Lower leg skin (tissue), 4 donors: ENCODE measurements at regions not wholly inside any gene's neighbourhood (a gene's known extent, or its start where the extent isn't known, plus 50 kb on each side); places are given as distances from the start of the nearest gene placed in this dataset.

Source experiments
- DNase-seq, 2 donors: peaks; one replicate each; pipeline ENCODE4 v3.0.0-alpha.2; 2019; ENCODE audit warnings: low spot score in 2 of 2
- H3K4me3 ChIP-seq: fragments of 200-600 bp; sonication (generic); 2 replicates; pipeline ENCODE4 v1.5.1; 2017; ENCODE audit warnings: mild to moderate bottlenecking, low read depth; ENCODE audit not compliant: poor library complexity, severe bottlenecking
- CTCF ChIP-seq, 3 donors: fragments of 450-650 bp; IDR thresholded peaks; one replicate each; pipeline ENCODE4 v1.5.1; 2016; ENCODE audit warnings: antibody characterized with exemption in 3 of 3, mild to moderate bottlenecking in 3 of 3, moderate library complexity in 2 of 3
- POLR2A ChIP-seq, 2 donors: fragments of 450-650 bp; IDR thresholded peaks; one replicate each; pipeline ENCODE4 v1.6.1; 2016 to 2017; ENCODE audit warnings: antibody characterized with exemption in 2 of 2, mild to moderate bottlenecking in 1 of 2, moderate library complexity in 1 of 2
- WGBS, 2 donors: methylation state at CpG; one replicate each; pipeline ENCODE4 v1.1.5; 2018; 5-methylcytosine and 5-hydroxymethylcytosine counted together
- intact Hi-C: fragments of 100-400 bp; cut with DNase I; formaldehyde crosslinking; loops from one replicate; pipeline ENCODE4 v1.15.0; 2023; ENCODE audit warnings: low total_unique reads

DNA sequence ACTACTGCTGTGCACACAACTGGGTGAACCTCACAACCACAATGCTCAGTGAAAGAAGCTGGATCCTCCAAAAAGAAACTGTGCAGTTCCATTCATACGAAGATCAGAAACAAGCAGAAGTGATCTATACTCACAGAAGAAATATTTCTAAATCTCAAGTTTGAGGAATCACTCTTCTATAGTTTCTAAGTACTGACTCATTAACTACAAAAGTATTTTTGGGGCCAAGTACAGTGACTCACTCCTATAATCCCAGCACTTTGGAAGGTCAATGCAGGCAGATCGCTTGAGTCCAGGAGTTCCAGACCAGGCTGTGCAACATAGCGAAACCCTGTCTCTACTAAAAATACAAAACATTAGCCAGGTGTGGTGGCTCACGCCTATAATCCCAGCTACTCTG, 51.3 kb upstream of the RELL1 start:
- intact Hi-C loops = no loop called here
- no peak for DNase-seq
- TF ChIP-seq CTCF (IDR thresholded peaks at IDR 0.05) (no peak), POLR2A (IDR thresholded peaks at IDR 0.05) (no peak)
- 90 to 96% methylated on average over 4 of the region's 4 CpGs for WGBS, 2 donors
- H3K4me3 ChIP-seq = no peak overlapping the region
